GM12892 (cell line): ENCODE measurements at regions not wholly inside any gene's neighbourhood (a gene's known extent, or its start where the extent isn't known, plus 50 kb on each side); places are given as distances from the start of the nearest gene placed in this dataset.

Source experiments
- DNase-seq: peaks from one replicate; pipeline ENCODE4 v3.0.0; 2011; ENCODE audit not compliant: insufficient read length
- FAIRE-seq: peaks from 2 replicates; lab custom pipeline; 2011; peaks lifted over from hg19 to GRCh38; lab: Jason Lieb, UNC
- POLR2A ChIP-seq: IDR thresholded peaks from 2 replicates; pipeline ENCODE4 v1.6.1; 2011; ENCODE audit warnings: low read depth, low read length, control low read depth
- POLR2AphosphoS5 ChIP-seq: IDR thresholded peaks from 2 replicates; pipeline ENCODE4 v1.6.1; 2011; ENCODE audit warnings: low read depth, low read length, control low read depth
- TAF1 ChIP-seq: IDR thresholded peaks from 2 replicates; pipeline ENCODE4 v1.6.1; 2011; ENCODE audit warnings: low read depth, mild to moderate bottlenecking, control low read depth, low read length, borderline replicate concordance

DNA sequence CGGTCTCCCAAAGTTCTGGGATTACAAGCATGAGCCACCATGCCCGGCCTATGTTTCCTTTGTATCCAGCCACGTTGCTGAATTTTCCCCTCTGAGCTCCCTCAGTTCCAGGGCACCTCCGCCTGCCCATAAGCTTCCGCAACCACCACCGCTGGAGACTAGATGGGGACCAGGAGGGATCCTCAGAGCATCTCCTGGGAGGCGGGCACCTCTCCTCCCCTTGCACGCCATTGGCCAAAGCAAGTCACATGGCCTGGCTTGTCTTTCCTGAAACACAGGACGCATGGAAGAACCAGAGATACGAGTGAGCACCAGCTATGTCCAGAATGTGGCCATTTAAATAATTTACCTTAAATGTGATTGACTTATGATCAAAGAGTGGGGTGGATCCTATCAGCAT is 388.3 kb downstream of the BRD1 start:
- no peak for DNase-seq
- TF ChIP-seq POLR2AphosphoS5 (no peak), POLR2A (no peak), TAF1 (no peak)
- FAIRE-seq: no peak

- DNase-seq (no peak), FAIRE-seq (no peak)
- TF ChIP-seq POLR2A (no peak), POLR2AphosphoS5 (no peak)
Observed at GRCh38 chr22:49437956-49438355, 389.7 kb downstream of the BRD1 start.

- DNase-seq: no peak
- FAIRE-seq: no peak
Observed at GRCh38 chr22:49437356-49437755, 390.3 kb downstream of the BRD1 start.

GRCh38 chr22:49436056-49436455 is 391.6 kb downstream of the BRD1 start:
- no peak for DNase-seq
- no peak for TF ChIP-seq TAF1
- TF ChIP-seq POLR2AphosphoS5: no peak
- TF ChIP-seq POLR2A: no peak
- no peak for FAIRE-seq

More at GRCh38 chr22:49437356-49437755, 390.3 kb downstream of the BRD1 start:
- no peak for TF ChIP-seq POLR2AphosphoS5

- DNase-seq: no peak
- FAIRE-seq: no peak
- TF ChIP-seq POLR2AphosphoS5: no peak
- TF ChIP-seq TAF1: no peak
- no peak for TF ChIP-seq POLR2A
Observed at GRCh38 chr22:49435596-49435995, 392.1 kb downstream of the BRD1 start.

DNA sequence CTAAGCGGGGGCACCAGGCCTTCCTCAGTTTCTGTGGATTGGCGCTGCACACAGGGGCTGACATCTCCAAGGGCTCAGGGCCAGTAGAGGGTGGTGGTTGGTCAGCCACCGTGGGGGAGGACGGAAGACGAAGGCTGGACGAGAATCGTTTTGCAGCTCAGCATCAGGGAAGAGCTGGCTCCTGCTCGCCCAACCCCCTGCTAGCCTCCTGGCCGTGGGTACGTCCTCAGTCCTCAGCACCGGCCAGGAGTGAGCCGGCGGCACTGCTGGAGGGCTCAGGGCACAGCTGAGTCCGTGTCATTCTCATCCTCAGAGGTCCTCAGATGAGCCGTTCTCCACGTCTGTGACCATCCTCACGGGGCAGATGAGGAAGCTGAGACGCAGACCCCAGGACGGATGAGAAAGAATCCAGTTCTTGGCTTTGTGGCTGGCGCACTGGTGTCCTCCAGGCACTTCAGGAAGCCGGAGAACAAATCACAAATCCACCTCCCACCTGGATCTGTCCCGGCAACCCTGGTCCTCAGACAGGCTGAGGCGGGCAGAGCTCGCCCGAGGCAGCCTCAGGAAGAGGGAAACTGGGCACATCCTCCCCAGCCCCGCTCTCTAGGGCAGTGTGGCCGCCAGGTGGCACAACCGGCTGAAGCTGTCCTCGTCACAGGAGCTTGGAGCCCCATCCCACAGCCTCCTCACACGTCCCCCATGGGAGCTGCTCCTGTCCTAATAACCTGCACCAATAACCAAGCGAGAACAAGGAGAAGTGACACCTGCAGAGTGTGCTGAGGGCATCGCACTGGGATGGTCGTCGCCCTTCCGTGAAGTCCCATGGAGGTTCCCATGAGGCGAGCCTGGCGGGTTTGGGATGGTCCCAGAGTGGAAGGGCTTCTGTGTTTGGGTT is 393.7 kb downstream of the BRD1 start:
- no peak for FAIRE-seq
- no peak for DNase-seq
- no peak for TF ChIP-seq TAF1
- TF ChIP-seq POLR2A: no peak
- TF ChIP-seq POLR2AphosphoS5: no peak

GRCh38 chr22:49432897-49433443 is 394.7 kb downstream of the BRD1 start:
- TF ChIP-seq TAF1 (no peak), POLR2A (no peak), POLR2AphosphoS5 (no peak)
- FAIRE-seq: no peak

DNA sequence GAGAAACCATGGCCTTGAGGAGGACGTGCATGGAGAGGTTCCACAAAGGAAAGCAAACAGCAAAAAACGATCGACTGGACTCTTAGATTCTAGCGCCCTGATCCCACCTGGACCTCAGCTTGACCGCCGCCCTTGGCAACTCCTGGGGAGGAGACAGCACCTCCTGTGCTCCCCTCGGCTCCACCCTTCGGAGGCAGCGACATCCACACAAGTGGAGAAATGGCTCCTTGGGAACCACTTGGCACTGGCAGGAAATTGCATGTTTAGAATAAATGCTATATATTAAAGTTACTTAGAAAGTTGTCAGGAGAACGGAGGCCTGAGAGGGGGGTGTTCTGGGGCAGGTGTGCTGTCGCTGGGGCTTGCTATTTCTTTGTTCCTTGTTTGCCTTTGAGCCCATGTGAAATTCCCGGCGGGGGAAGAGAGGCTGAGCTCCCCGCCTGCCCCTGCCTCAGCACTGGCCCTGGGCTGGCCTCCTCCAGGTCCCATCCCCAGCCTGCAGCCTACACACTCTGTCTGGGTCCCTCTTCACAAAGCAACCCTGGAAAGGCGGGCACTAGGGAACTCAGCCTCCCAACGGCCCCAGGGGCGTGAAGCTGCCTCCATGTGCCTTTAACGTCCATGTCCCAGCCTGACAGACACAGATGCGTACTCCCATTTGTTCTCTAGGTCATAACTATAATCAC is 395.3 kb downstream of the BRD1 start:
- DNase-seq: no peak
- no peak for TF ChIP-seq TAF1
- TF ChIP-seq POLR2A: no peak
- TF ChIP-seq POLR2AphosphoS5: no peak
- no peak for FAIRE-seq

More at GRCh38 chr22:49432897-49433443, 394.7 kb downstream of the BRD1 start:
- no peak for DNase-seq

GRCh38 chr22:49431551-49431950 is 396.1 kb downstream of the BRD1 start:
- FAIRE-seq (no peak), DNase-seq (no peak)
- no peak for TF ChIP-seq POLR2AphosphoS5
- no peak for TF ChIP-seq TAF1
- no peak for TF ChIP-seq POLR2A

GRCh38 chr22:49429066-49429465 is 398.6 kb downstream of the BRD1 start:
- DNase-seq: no peak
- FAIRE-seq: no peak

DNA sequence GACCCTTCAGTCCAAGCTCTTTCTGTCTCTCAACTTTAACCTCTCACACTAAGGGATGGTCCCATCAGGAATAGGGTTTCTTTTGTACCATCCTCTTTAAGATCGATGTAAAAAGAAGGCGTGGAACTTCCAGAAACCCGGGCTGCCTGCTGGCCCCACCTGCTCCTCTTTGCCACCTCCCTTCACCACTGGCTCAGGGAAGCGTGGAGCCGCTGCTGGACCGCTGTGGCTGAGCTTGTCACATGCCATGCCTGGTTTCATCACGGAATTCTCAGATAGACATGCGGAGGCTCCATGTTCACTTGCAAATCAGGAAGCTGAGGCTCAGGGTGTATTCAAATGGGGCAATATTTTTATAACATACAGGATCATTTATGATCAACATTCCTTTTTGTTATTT is 399.7 kb downstream of the BRD1 start:
- no peak for TF ChIP-seq POLR2AphosphoS5
- TF ChIP-seq TAF1: no peak
- no peak for TF ChIP-seq POLR2A
- DNase-seq: no peak
- no peak for FAIRE-seq

More at GRCh38 chr22:49429066-49429465, 398.6 kb downstream of the BRD1 start:
- TF ChIP-seq POLR2AphosphoS5: no peak
- TF ChIP-seq POLR2A: no peak
- no peak for TF ChIP-seq TAF1
